Stimulated activated CD4-positive, alpha-beta T cell treated with anti-CD3 and anti-CD28 coated beads, Interleukin-1b, Interleukin-23, amount 100 ng/mL, for 4 hours (primary cell): ENCODE measurements at regions not wholly inside any gene's neighbourhood (a gene's known extent, or its start where the extent isn't known, plus 50 kb on each side); places are given as distances from the start of the nearest gene placed in this dataset.
A peak's percentile ranks its signal among the peaks of the same experiment; 100 is the strongest.

Experiments
- DNase-seq, 2 donors: peaks; one replicate each; pipeline ENCODE4 v3.0.0-alpha.2; 2020; ENCODE audit warnings: low read depth in 2 of 2

GRCh38 chr1:58862728-58863385 lies 79.0 kb upstream of the JUN start:
- no peak for DNase-seq

GRCh38 chr1:58864654-58865053 lies 80.8 kb upstream of the JUN start:
- DNase-seq: no peak

- DNase-seq: no peak
These were observed 82.7 kb upstream of the JUN start for GRCh38 chr1:58866578-58866977.

GRCh38 chr1:58869638-58870297 lies 85.9 kb upstream of the JUN start:
- no peak for DNase-seq

GRCh38 chr1:58870298-58870676 lies 86.4 kb upstream of the JUN start:
- no peak for DNase-seq

- DNase-seq: no peak
These were observed 90.5 kb upstream of the JUN start for GRCh38 chr1:58874342-58874741.

- no peak for DNase-seq
These were observed 91.2 kb upstream of the JUN start for GRCh38 chr1:58874757-58875755.

GRCh38 chr1:58879464-58879863 lies 95.6 kb upstream of the JUN start:
- no peak for DNase-seq

- no peak for DNase-seq
These were observed 96.7 kb upstream of the JUN start for GRCh38 chr1:58880592-58880991.

GRCh38 chr1:58881471-58881994 lies 97.7 kb upstream of the JUN start:
- DNase-seq: no peak

GRCh38 chr1:58882322-58882948 lies 98.6 kb upstream of the JUN start:
- DNase-seq: no peak

- no peak for DNase-seq
These were observed 99.4 kb upstream of the JUN start for GRCh38 chr1:58883037-58883887.

- no peak for DNase-seq
These were observed 100.1 kb upstream of the JUN start for GRCh38 chr1:58883888-58884482.

- no peak for DNase-seq
These were observed 101.1 kb upstream of the JUN start for GRCh38 chr1:58884706-58885661.

- DNase-seq: peak in 1 of 2 donors; percentile 12
These were observed 102.2 kb upstream of the JUN start for GRCh38 chr1:58885998-58886397.

GRCh38 chr1:58886611-58887010 lies 102.8 kb upstream of the JUN start:
- no peak for DNase-seq

GRCh38 chr1:58887059-58887458 lies 103.2 kb upstream of the JUN start:
- DNase-seq: no peak

GRCh38 chr1:58888833-58889232 lies 105.0 kb upstream of the JUN start:
- DNase-seq: no peak

GRCh38 chr1:58890113-58890512 lies 106.3 kb upstream of the JUN start:
- DNase-seq: no peak
